ENCODE measurements at regions not wholly inside any gene's neighbourhood (a gene's known extent, or its start where the extent isn't known, plus 50 kb on each side); places are given as distances from the start of the nearest gene placed in this dataset.

- 40 to 44% methylated on average over 3 of the region's 3 CpGs for WGBS, 2 donors
- H3K27ac ChIP-seq, result no peak overlapping the region
- no peak for ATAC-seq
Measured at GRCh38 chr2:78065366-78065765, 543.2 kb upstream of the LRRTM4 start.

DNA sequence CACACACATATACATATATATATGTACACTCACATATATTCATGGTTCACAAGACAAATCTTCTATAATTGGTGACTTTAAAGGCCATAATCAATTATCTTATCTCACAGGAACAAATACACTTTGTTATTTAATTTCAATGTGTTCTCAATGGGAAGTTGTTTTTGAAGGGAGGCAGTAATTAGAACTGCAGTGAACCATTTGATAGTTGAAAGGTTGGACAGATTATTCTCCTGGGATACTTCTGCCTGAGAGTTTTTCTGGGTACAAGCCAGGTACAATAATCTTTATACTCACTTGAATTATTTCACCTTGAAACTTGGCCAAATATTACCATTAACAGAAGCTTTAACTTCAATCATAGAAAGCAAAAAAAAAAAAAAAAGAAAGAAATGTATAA lies 546.6 kb upstream of the LRRTM4 start:
- no peak overlapping the region for H3K27ac ChIP-seq
- no peaks in the 10 kb centered on the region for H3K9me3 ChIP-seq
- DNase-seq, result no peak
- H3K4me1 ChIP-seq, result no peaks in the 10 kb centered on the region
- H3K27me3 ChIP-seq, result no peaks in the 10 kb centered on the region
- TF ChIP-seq, protein P1, sequence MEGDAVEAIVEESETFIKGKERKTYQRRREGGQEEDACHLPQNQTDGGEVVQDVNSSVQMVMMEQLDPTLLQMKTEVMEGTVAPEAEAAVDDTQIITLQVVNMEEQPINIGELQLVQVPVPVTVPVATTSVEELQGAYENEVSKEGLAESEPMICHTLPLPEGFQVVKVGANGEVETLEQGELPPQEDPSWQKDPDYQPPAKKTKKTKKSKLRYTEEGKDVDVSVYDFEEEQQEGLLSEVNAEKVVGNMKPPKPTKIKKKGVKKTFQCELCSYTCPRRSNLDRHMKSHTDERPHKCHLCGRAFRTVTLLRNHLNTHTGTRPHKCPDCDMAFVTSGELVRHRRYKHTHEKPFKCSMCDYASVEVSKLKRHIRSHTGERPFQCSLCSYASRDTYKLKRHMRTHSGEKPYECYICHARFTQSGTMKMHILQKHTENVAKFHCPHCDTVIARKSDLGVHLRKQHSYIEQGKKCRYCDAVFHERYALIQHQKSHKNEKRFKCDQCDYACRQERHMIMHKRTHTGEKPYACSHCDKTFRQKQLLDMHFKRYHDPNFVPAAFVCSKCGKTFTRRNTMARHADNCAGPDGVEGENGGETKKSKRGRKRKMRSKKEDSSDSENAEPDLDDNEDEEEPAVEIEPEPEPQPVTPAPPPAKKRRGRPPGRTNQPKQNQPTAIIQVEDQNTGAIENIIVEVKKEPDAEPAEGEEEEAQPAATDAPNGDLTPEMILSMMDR (IDR thresholded peaks at IDR 0.05), result no peak
- H3K36me3 ChIP-seq, result no peaks in the 10 kb centered on the region
- no peak for ATAC-seq
- no peak overlapping the region for H3K4me3 ChIP-seq
- intact Hi-C loops (cut with DNase I), result no loop called here

More at GRCh38 chr2:78065366-78065765, 543.2 kb upstream of the LRRTM4 start:
- Histone ChIP-seq H3K36me3 (no peaks in the 10 kb centered on the region), H3K27me3 (peaks cover 0 to 4% (median 0%) of the 10 kb centered on the region in 7 donors), H3K4me1 (no peaks in the 10 kb centered on the region), H3K9me3 (peaks cover 0 to 14% (median 0%) of the 10 kb centered on the region in 11 donors), H3K4me3 (no peak overlapping the region)
- TF ChIP-seq, protein P1 (IDR thresholded peaks at IDR 0.05), result no peak
- no peak for DNase-seq
- intact Hi-C loops (cut with DNase I), result no loop called here

DNA sequence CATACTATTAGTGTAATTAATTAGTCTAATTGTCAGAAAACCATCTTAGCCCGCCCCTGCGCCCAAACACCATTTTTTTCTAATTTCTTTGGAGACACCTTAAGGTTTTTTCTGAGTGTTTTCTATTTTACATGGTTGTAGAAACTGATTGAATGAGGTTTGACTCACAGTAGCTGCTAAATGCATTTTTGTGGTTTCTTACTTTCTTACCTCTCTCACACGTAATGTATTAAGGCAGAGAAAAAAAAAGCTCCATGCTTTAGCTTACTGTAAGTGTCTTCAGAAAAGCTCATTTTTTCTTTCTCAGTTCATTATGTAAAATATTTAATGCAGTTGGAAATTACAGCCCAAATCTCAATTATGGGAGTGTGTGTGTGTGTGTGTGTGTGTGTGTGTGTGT lies 548.5 kb upstream of the LRRTM4 start:
- 72 to 83% methylated on average over 3 of the region's 3 CpGs for WGBS, 2 donors
- ATAC-seq, result no peak
- no peaks in the 10 kb centered on the region for H3K27me3 ChIP-seq
- TF ChIP-seq, protein P1 (IDR thresholded peaks at IDR 0.05), result no peak
- peaks cover 0 to 3% (median 0%) of the 10 kb centered on the region in 11 donors for H3K9me3 ChIP-seq
- no peaks in the 10 kb centered on the region for H3K4me1 ChIP-seq
- intact Hi-C loops (cut with DNase I), result no loop called here
- no peaks in the 10 kb centered on the region for H3K36me3 ChIP-seq
- H3K4me3 ChIP-seq, result no peak overlapping the region
- no peak for DNase-seq
- no peak overlapping the region for H3K27ac ChIP-seq

DNA sequence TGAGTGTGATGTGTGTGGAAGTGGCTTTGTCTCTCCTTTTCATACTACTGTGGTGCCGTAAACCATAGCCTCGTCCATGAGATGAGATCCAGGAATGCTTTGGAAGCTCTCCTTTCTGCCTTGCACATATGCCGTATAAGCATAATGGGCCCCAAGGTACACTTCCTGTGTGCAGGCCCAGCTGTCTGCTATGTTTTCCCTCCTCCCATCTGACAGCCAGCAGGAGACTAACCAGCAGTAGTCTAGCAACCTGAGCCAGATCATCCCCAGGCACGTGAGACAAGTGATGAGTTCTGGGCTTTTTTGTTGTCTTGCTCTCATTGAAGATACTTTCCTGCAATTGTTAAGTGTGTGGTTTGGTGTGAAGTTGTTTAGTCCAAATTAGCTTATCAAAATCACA lies 555.5 kb upstream of the LRRTM4 start:
- ATAC-seq (no peak), DNase-seq (no peak)
- H3K4me1 ChIP-seq, result no peaks in the 10 kb centered on the region
- no peaks in the 10 kb centered on the region for H3K27me3 ChIP-seq
- no peak overlapping the region for H3K27ac ChIP-seq
- intact Hi-C loops (cut with DNase I), result no loop called here
- TF ChIP-seq, protein P1 (IDR thresholded peaks at IDR 0.05), result no peak
- peaks cover 0 to 4% (median 0%) of the 10 kb centered on the region in 11 donors for H3K9me3 ChIP-seq
- H3K4me3 ChIP-seq, result no peak overlapping the region
- no peaks in the 10 kb centered on the region for H3K36me3 ChIP-seq
- 42 to 46% methylated on average over 4 of the region's 4 CpGs for WGBS, 2 donors
